Coronary artery (tissue), 2 donors: ENCODE measurements at regions not wholly inside any gene's neighbourhood (a gene's known extent, or its start where the extent isn't known, plus 50 kb on each side); places are given as distances from the start of the nearest gene placed in this dataset.

Source experiments
- DNase-seq: peaks from one replicate; pipeline ENCODE4 v3.0.0-alpha.2; 2017; ENCODE audit warnings: low spot score
- H3K27ac ChIP-seq, 2 donors: fragments of 200-600 bp; sonication (generic); one replicate each; pipeline ENCODE4 v1.5.1; 2016 to 2019
- H3K4me3 ChIP-seq: fragments of 200-600 bp; sonication (generic); 2 replicates; pipeline ENCODE4 v1.5.1; 2016; ENCODE audit warnings: mild to moderate bottlenecking, moderate library complexity
- CTCF ChIP-seq: fragments of 200-600 bp; sonication (generic); IDR thresholded peaks from one replicate; pipeline ENCODE4 v1.5.1; 2019; ENCODE audit warnings: antibody characterized with exemption

GRCh38 chr1:55750628-55750995 lies 535.4 kb upstream of the USP24 start:
- no peak overlapping the region for H3K4me3 ChIP-seq
- no peak for DNase-seq
- TF ChIP-seq CTCF, result no peak
- H3K27ac ChIP-seq, result no peak overlapping the region

GRCh38 chr1:55749975-55750627 lies 534.9 kb upstream of the USP24 start:
- Histone ChIP-seq H3K4me3 (no peak overlapping the region), H3K27ac (no peak overlapping the region)
- no peak for DNase-seq
- TF ChIP-seq CTCF, result no peak

GRCh38 chr1:55747408-55747841 lies 532.3 kb upstream of the USP24 start:
- Histone ChIP-seq H3K4me3 (no peak overlapping the region), H3K27ac (no peak overlapping the region)
- TF ChIP-seq CTCF, result no peak
- DNase-seq, result no peak

GRCh38 chr1:55746710-55747109 lies 531.5 kb upstream of the USP24 start:
- no peak for TF ChIP-seq CTCF
- Histone ChIP-seq H3K27ac (no peak overlapping the region), H3K4me3 (no peak overlapping the region)
- no peak for DNase-seq

- no peak for DNase-seq
- Histone ChIP-seq H3K27ac (no peak overlapping the region), H3K4me3 (no peak overlapping the region)
- TF ChIP-seq CTCF, result no peak
Measured at GRCh38 chr1:55741516-55741915, 526.4 kb upstream of the USP24 start.

GRCh38 chr1:55735106-55735505 lies 519.9 kb upstream of the USP24 start:
- Histone ChIP-seq H3K27ac (no peak overlapping the region), H3K4me3 (no peak overlapping the region)
- DNase-seq, result no peak
- no peak for TF ChIP-seq CTCF

GRCh38 chr1:55726994-55727393 lies 511.8 kb upstream of the USP24 start:
- Histone ChIP-seq H3K4me3 (no peak overlapping the region), H3K27ac (no peak overlapping the region)
- DNase-seq, result no peak
- no peak for TF ChIP-seq CTCF
